ENCODE measurements at regions not wholly inside any gene's neighbourhood (a gene's known extent, or its start where the extent isn't known, plus 50 kb on each side); places are given as distances from the start of the nearest gene placed in this dataset.

DNA sequence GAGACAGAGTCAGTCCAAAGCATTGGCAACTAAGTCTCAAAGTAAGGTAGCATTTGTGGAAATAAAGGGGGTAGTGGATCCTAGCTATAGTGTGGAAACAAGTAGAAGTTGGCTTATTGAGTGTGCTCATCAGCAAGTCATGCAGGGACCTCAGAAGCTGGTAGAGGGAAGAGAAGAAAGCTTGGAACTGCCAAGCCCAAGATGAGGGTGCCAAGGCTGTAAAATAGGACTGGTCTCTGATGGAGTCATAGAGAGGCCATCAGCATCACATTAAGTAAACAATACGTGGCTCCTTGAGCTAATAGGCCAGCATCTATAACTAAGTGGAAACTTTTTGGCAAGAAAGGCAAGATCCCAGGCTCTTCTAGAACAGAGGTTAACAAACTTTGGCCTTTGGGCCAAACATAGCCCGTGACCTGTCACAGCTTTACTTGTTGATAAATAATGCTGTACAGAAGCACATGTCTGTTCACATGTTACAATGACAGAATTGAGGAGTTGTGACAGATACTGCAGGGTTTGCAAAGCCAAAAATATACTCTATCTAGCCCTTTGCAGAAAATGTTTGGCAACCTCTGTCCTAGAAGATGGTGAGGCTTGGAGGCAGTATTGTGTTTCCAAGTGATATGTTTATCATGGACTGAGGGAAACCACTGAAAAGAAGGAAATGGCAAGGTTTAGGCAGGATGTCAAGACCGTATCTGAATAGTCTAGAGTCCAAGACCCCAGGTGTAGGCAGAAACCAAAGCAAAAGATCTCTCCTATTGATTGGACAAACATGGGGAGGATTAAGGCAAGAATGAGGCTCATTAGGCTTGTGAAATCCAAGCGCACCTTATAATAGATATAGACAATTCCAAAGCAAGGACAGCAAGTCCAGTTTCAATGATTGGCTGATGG lies 62.5 kb upstream of the CD44 start:
- Histone ChIP-seq H3K36me3 (no peaks in the 10 kb centered on the region), H3K27me3 (no peaks in the 10 kb centered on the region), H3K4me3 (no peak overlapping the region), H3K4me1 (ENCODE audit: insufficient read depth) (no peaks in the 10 kb centered on the region), H3K27ac (no peak overlapping the region), H3K9me3 (no peaks in the 10 kb centered on the region)
- intact Hi-C loops (cut with DNase I), result loop anchor here in 1 of 4 donors (5.0 kb wide), 1 partner anchor 44 kb away; no protein-coding TSS in a partner anchor
- 79 to 90% (median 88%) methylated on average over 4 of the region's 4 CpGs for WGBS, 3 donors
- TF ChIP-seq, protein P1, sequence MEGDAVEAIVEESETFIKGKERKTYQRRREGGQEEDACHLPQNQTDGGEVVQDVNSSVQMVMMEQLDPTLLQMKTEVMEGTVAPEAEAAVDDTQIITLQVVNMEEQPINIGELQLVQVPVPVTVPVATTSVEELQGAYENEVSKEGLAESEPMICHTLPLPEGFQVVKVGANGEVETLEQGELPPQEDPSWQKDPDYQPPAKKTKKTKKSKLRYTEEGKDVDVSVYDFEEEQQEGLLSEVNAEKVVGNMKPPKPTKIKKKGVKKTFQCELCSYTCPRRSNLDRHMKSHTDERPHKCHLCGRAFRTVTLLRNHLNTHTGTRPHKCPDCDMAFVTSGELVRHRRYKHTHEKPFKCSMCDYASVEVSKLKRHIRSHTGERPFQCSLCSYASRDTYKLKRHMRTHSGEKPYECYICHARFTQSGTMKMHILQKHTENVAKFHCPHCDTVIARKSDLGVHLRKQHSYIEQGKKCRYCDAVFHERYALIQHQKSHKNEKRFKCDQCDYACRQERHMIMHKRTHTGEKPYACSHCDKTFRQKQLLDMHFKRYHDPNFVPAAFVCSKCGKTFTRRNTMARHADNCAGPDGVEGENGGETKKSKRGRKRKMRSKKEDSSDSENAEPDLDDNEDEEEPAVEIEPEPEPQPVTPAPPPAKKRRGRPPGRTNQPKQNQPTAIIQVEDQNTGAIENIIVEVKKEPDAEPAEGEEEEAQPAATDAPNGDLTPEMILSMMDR (IDR thresholded peaks at IDR 0.05), result no peak
- no peak for TF ChIP-seq EP300 (IDR thresholded peaks at IDR 0.05)
- DNase-seq, result no peak

DNA sequence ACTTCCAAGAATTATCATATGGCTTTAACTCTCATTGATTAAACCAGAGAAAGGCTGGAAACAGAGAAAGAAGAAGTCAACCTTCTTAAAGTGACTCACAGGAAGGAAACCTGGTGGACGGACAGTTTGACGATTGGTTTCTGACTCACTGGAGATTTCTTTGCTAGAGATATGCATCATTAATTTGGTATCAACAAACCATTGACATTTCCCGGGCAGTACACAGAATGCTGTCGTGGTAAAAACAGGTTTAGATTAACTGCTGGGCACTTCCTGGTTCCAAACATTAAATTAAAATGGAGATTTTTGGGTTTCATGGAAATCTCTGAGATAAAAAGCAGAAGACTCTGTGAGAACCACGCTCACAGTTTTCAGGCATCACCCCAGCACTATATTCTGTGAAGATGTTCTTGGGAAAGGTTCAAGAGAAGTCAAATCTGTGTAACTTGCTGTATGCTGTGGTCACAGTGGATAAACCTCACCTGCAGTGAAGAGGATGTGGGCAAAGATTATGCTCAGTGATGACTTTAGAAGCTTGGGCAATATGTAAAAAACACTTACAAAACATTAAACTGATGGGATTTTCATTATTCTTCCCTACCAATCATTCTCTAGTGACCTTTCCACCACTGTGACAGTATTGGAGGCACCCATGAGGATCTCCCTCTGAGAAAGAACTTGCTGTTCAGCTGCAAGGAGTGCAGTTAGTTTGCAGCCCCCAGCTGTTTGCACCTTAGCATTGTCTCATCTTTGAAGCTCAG lies 61.1 kb upstream of the CD44 start:
- Histone ChIP-seq H3K4me1 (ENCODE audit: insufficient read depth) (peaks cover 3% of the 10 kb centered on the region), H3K27ac (no peak overlapping the region), H3K27me3 (no peaks in the 10 kb centered on the region), H3K4me3 (no peak overlapping the region), H3K9me3 (no peaks in the 10 kb centered on the region), H3K36me3 (no peaks in the 10 kb centered on the region)
- WGBS, 3 donors, result 56 to 90% (median 83%) methylated on average over 5 of the region's 5 CpGs
- DNase-seq, result no peak
- intact Hi-C loops (cut with DNase I), result loop anchor here in 1 of 4 donors (5.0 kb wide), 1 partner anchor 46 kb away; no protein-coding TSS in a partner anchor
- TF ChIP-seq EP300 (IDR thresholded peaks at IDR 0.05) (no peak), POLR2A (IDR thresholded peaks at IDR 0.05) (no peak)
- TF ChIP-seq, protein P1 (IDR thresholded peaks at IDR 0.05), result no peak

DNA sequence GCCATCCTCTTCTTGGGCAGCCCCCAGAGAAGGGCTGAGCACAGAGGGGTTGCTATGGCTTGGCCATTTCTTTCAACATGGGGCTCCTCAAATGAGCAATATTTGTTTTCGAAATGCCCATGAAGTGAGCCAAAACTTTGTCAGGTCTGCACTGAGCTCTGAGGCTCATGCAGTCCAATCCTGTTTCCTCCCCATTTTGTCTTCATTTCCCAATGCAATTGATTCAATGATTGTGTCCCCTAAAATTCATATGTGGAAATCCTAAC lies 60.6 kb upstream of the CD44 start:
- H3K36me3 ChIP-seq, result no peaks in the 10 kb centered on the region
- H3K27ac ChIP-seq, result no peak overlapping the region
- H3K4me3 ChIP-seq, result no peak overlapping the region
- peaks cover 4% of the 10 kb centered on the region for H3K4me1 ChIP-seq (ENCODE audit: insufficient read depth)
- WGBS, 3 donors, result 75 to 100% (median 96%) methylated on average over 1 of the region's 1 CpG
- no peak for TF ChIP-seq EP300 (IDR thresholded peaks at IDR 0.05)
- no peaks in the 10 kb centered on the region for H3K27me3 ChIP-seq
- intact Hi-C loops (cut with DNase I), result loop anchor here in 1 of 4 donors (5.0 kb wide), 1 partner anchor 46 kb away; no protein-coding TSS in a partner anchor
- no peak for DNase-seq
- no peaks in the 10 kb centered on the region for H3K9me3 ChIP-seq

DNA sequence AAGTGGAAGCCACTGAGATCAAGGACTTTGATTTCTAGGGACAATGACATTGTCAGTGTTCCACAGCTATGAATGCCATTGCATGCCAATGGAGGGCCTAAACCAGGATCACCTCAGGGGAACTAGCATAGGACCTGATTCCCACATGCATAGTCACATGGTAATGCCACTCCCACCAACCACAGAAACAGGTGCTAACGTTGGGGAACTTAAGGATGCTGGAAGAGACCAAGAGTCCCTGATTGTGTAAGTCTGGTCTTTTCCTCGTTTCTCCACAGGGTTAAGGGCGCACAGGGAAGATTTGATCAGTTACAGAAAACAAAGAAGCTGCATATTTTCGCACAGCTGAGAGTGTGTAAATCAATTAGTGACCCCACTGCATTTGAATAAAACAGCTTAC lies 59.4 kb upstream of the CD44 start:
- WGBS, 3 donors, result 63 to 92% (median 86%) methylated on average over 4 of the region's 4 CpGs
- TF ChIP-seq EP300 (IDR thresholded peaks at IDR 0.05) (no peak), POLR2A (IDR thresholded peaks at IDR 0.05) (no peak)
- TF ChIP-seq, protein P1 (IDR thresholded peaks at IDR 0.05), result no peak
- intact Hi-C loops (cut with DNase I), result loop anchor here in 1 of 4 donors (5.0 kb wide), 1 partner anchor 47 kb away; no protein-coding TSS in a partner anchor
- Histone ChIP-seq H3K27ac (no peak overlapping the region), H3K27me3 (no peaks in the 10 kb centered on the region), H3K36me3 (no peaks in the 10 kb centered on the region), H3K4me1 (ENCODE audit: insufficient read depth) (peaks cover 5% of the 10 kb centered on the region), H3K4me3 (no peak overlapping the region), H3K9me3 (no peaks in the 10 kb centered on the region)
- no peak for DNase-seq

Measured in ovary (tissue), 7 donors.